Colonic mucosa (tissue), 4 donors: ENCODE measurements at regions not wholly inside any gene's neighbourhood (a gene's known extent, or its start where the extent isn't known, plus 50 kb on each side); places are given as distances from the start of the nearest gene placed in this dataset.
"Not testable (repeated sequence)": the region's sequence is repeated elsewhere in the genome, so short reads cannot be mapped to it uniquely, and the experiment has no call there.

ENCODE experiments used
- DNase-seq: peaks from one replicate; pipeline ENCODE4 v3.0.0-alpha.2; 2020
- H3K27ac ChIP-seq: fragments of 200-600 bp; one replicate; pipeline ENCODE4 v1.8.0; 2021
- H3K27me3 ChIP-seq: fragments of 200-600 bp; one replicate; pipeline ENCODE4 v1.8.0; 2021
- H3K36me3 ChIP-seq: fragments of 200-600 bp; one replicate; pipeline ENCODE4 v1.8.0; 2021
- H3K4me1 ChIP-seq: fragments of 200-600 bp; one replicate; pipeline ENCODE4 v1.8.0; 2021; ENCODE audit warnings: mild to moderate bottlenecking
- H3K4me3 ChIP-seq: fragments of 200-600 bp; one replicate; pipeline ENCODE4 v1.8.0; 2021
- H3K9ac ChIP-seq, 2 donors: one replicate each; pipeline ENCODE4 v1.7.0; 2013; ENCODE audit warnings: control low read depth in 2 of 2, low read depth in 2 of 2, low read length in 2 of 2
- H3K9me3 ChIP-seq: fragments of 200-600 bp; one replicate; pipeline ENCODE4 v1.8.0; 2021
- CTCF ChIP-seq: fragments of 200-600 bp; IDR thresholded peaks from one replicate; pipeline ENCODE4 v1.8.0; 2022; ENCODE audit warnings: antibody characterized with exemption, mild to moderate bottlenecking
- intact Hi-C: fragments of 100-400 bp; cut with DNase I; formaldehyde crosslinking; loops from one replicate; pipeline ENCODE4 v1.14.1; 2022
- donor health status: healthy.
- donor health status: DM: no; HTN: no; CAD: no.
- donor health status: DM: no; HTN: no; CAD: no.

GRCh38 chr6:998551-998950 is 305.6 kb upstream of the EXOC2 start:
- TF ChIP-seq CTCF, result no peak
- Histone ChIP-seq H3K36me3 (no peaks in the 10 kb centered on the region), H3K27ac (no peak overlapping the region), H3K9me3 (no peaks in the 10 kb centered on the region), H3K4me1 (no peaks in the 10 kb centered on the region), H3K4me3 (no peak overlapping the region), H3K9ac (no peak overlapping the region), H3K27me3 (no peaks in the 10 kb centered on the region)
- intact Hi-C loops, result no loop called here
- no peak for DNase-seq

GRCh38 chr6:996271-996852 is 303.4 kb upstream of the EXOC2 start:
- intact Hi-C loops, result no loop called here
- Histone ChIP-seq H3K36me3 (no peaks in the 10 kb centered on the region), H3K27me3 (no peaks in the 10 kb centered on the region), H3K9ac (no peak overlapping the region), H3K27ac (no peak overlapping the region), H3K9me3 (no peaks in the 10 kb centered on the region), H3K4me3 (no peak overlapping the region), H3K4me1 (no peaks in the 10 kb centered on the region)
- TF ChIP-seq CTCF, result no peak
- DNase-seq, result no peak

- no peak for DNase-seq
- intact Hi-C loops, result no loop called here
- no peaks in the 10 kb centered on the region for H3K27me3 ChIP-seq
Observed at GRCh38 chr6:991192-991591, 298.3 kb upstream of the EXOC2 start.

GRCh38 chr6:984031-984430 is 291.1 kb upstream of the EXOC2 start:
- H3K4me3 ChIP-seq, result no peak overlapping the region
- intact Hi-C loops, result no loop called here

More at GRCh38 chr6:991192-991591, 298.3 kb upstream of the EXOC2 start:
- H3K9ac ChIP-seq, result no peak overlapping the region
- no peak overlapping the region for H3K4me3 ChIP-seq
- no peak overlapping the region for H3K27ac ChIP-seq
- no peaks in the 10 kb centered on the region for H3K36me3 ChIP-seq
- no peak for TF ChIP-seq CTCF
- H3K9me3 ChIP-seq, result no peaks in the 10 kb centered on the region
- no peaks in the 10 kb centered on the region for H3K4me1 ChIP-seq

GRCh38 chr6:978937-979685 is 286.2 kb upstream of the EXOC2 start:
- Histone ChIP-seq H3K4me1 (no peaks in the 10 kb centered on the region), H3K9ac (no peak overlapping the region), H3K4me3 (no peak overlapping the region), H3K27me3 (no peaks in the 10 kb centered on the region), H3K9me3 (no peaks in the 10 kb centered on the region), H3K36me3 (no peaks in the 10 kb centered on the region), H3K27ac (no peak overlapping the region)
- intact Hi-C loops, result no loop called here
- no peak for TF ChIP-seq CTCF
- DNase-seq, result no peak

More at GRCh38 chr6:984031-984430, 291.1 kb upstream of the EXOC2 start:
- Histone ChIP-seq H3K27ac (no peak overlapping the region), H3K9ac (no peak overlapping the region), H3K36me3 (no peaks in the 10 kb centered on the region), H3K27me3 (no peaks in the 10 kb centered on the region), H3K9me3 (no peaks in the 10 kb centered on the region), H3K4me1 (no peaks in the 10 kb centered on the region)
- no peak for TF ChIP-seq CTCF
- no peak for DNase-seq

GRCh38 chr6:977226-977625 is 284.3 kb upstream of the EXOC2 start:
- H3K27ac ChIP-seq, H3K4me1 ChIP-seq, H3K9ac ChIP-seq, intact Hi-C loops, H3K9me3 ChIP-seq, H3K27me3 ChIP-seq, H3K4me3 ChIP-seq, H3K36me3 ChIP-seq, DNase-seq: not testable (repeated sequence)
